ENCODE measurements at regions not wholly inside any gene's neighbourhood (a gene's known extent, or its start where the extent isn't known, plus 50 kb on each side); places are given as distances from the start of the nearest gene placed in this dataset.

GRCh38 chr15:36067483-36068274 is 511.7 kb upstream of the CDIN1 start:
- Histone ChIP-seq H3K27ac (ENCODE audit: low read length) (no peak overlapping the region), H2AFZ (ENCODE audit: low read depth, low read length) (no peak overlapping the region), H3K4me2 (ENCODE audit: low read length) (no peak overlapping the region), H3K79me2 (replicated peaks; ENCODE audit: insufficient read depth, low read length) (no peaks in the 10 kb centered on the region), H3K4me3 (ENCODE audit: low read length) (no peak overlapping the region), H3K36me3 (ENCODE audit: insufficient read depth, low read length) (no peaks in the 10 kb centered on the region), H3F3A (ENCODE audit: insufficient read depth, low read length, poor library complexity, severe bottlenecking) (no peaks in the 10 kb centered on the region), H3K27me3 (ENCODE audit: insufficient read depth, low read depth, low read length) (no peaks in the 10 kb centered on the region), H3K9me2 (ENCODE audit: insufficient read depth, low read length) (no peaks in the 10 kb centered on the region), H3K9me3 (ENCODE audit: low read length) (no peaks in the 10 kb centered on the region), H3K9ac (ENCODE audit: low read length) (no peak overlapping the region), H4K20me1 (ENCODE audit: insufficient read depth) (no peaks in the 10 kb centered on the region)
- no peak for TF ChIP-seq SMC3 (conservative IDR thresholded peaks at IDR 0.05; ENCODE audit: poor library complexity)
- TF ChIP-seq TAF1 (IDR thresholded peaks at IDR 0.05; ENCODE audit: low read depth): no peak
- no peak for TF ChIP-seq POLR2AphosphoS5 (IDR thresholded peaks at IDR 0.05)
- TF ChIP-seq EP300 (conservative IDR thresholded peaks at IDR 0.05; ENCODE audit: poor library complexity, severe bottlenecking): no peak
- no peak for TF ChIP-seq REST (IDR thresholded peaks at IDR 0.05; ENCODE audit: borderline replicate concordance)
- TF ChIP-seq RAD21 (conservative IDR thresholded peaks at IDR 0.05): no peak
- TF ChIP-seq CTCF (IDR thresholded peaks at IDR 0.05; ENCODE audit: poor library complexity, severe bottlenecking): no peak
- TF ChIP-seq EZH2 (IDR thresholded peaks at IDR 0.05; ENCODE audit: borderline replicate concordance, insufficient read depth, low read length, poor library complexity, severe bottlenecking): no peak
- TF ChIP-seq MXI1 (conservative IDR thresholded peaks at IDR 0.05; ENCODE audit: poor library complexity, severe bottlenecking): no peak

GRCh38 chr15:36075333-36075732 is 504.1 kb upstream of the CDIN1 start:
- H2AFZ ChIP-seq (ENCODE audit: low read depth, low read length): no peak overlapping the region
- no peak overlapping the region for H3K27ac ChIP-seq (ENCODE audit: low read length)
- H3K4me2 ChIP-seq (ENCODE audit: low read length): no peak overlapping the region
- no peak overlapping the region for H3K9ac ChIP-seq (ENCODE audit: low read length)
- TF ChIP-seq CTCF (IDR thresholded peaks at IDR 0.05; ENCODE audit: poor library complexity, severe bottlenecking) (no peak), RAD21 (conservative IDR thresholded peaks at IDR 0.05) (no peak), REST (IDR thresholded peaks at IDR 0.05; ENCODE audit: borderline replicate concordance) (no peak), MXI1 (conservative IDR thresholded peaks at IDR 0.05; ENCODE audit: poor library complexity, severe bottlenecking) (no peak), POLR2AphosphoS5 (IDR thresholded peaks at IDR 0.05) (no peak), TAF1 (IDR thresholded peaks at IDR 0.05; ENCODE audit: low read depth) (no peak)
- H3K9me3 ChIP-seq (ENCODE audit: low read length): no peaks in the 10 kb centered on the region
- H3K79me2 ChIP-seq (replicated peaks; ENCODE audit: insufficient read depth, low read length): no peaks in the 10 kb centered on the region
- H3F3A ChIP-seq (ENCODE audit: insufficient read depth, low read length, poor library complexity, severe bottlenecking): no peaks in the 10 kb centered on the region
- no peaks in the 10 kb centered on the region for H4K20me1 ChIP-seq (ENCODE audit: insufficient read depth)
- H3K27me3 ChIP-seq (ENCODE audit: insufficient read depth, low read depth, low read length): no peaks in the 10 kb centered on the region
- no peaks in the 10 kb centered on the region for H3K9me2 ChIP-seq (ENCODE audit: insufficient read depth, low read length)
- H3K4me3 ChIP-seq (ENCODE audit: low read length): no peak overlapping the region
- no peaks in the 10 kb centered on the region for H3K36me3 ChIP-seq (ENCODE audit: insufficient read depth, low read length)

Measured in neural cell (in vitro differentiated cells).